ENCODE measurements at regions not wholly inside any gene's neighbourhood (a gene's known extent, or its start where the extent isn't known, plus 50 kb on each side); places are given as distances from the start of the nearest gene placed in this dataset.

DNA sequence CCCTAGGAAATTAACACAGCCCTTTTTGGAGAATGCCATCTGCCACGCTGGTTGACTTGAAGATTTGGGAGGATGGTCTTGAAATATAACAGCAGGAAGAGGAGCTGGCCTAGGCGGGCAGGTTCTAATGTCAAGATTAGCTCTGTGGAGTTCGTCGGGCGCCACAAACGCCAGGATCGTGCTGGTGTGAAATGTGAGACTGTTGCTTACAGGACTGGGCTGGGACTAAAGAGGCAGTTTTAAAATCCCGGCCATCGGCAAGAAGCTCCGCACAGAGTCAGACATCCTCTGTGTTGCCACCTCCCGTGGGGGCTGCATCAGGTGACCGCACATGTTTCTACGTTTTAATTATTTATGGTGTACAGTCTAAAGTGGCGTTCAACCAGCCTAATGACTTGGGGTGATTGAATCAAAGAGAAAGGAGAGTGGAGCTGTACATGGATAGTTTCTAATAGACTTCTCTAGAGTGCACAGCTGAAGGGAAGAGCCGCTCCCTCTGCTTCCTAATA lies 99.4 kb upstream of the BCL11A start:
- ATAC-seq (ENCODE audit: low read depth): no peak
- CTCF ChIA-PET: no interaction called here
- no peaks in the 10 kb centered on the region for H3K36me3 Mint-ChIP-seq (ENCODE audit: low read depth)
- no peaks in the 10 kb centered on the region for H3K27me3 Mint-ChIP-seq
- peaks cover under 1% of the 10 kb centered on the region for H3K9me3 Mint-ChIP-seq
- POLR2A ChIA-PET: interaction anchor here (0.6 to 0.7 kb wide), 2 partner anchors 419 to 1349 kb away, joined by 3 read pairs; no protein-coding TSS in a partner anchor
- H3K27ac Mint-ChIP-seq: no peak overlapping the region
- H3K4me3 Mint-ChIP-seq: no peak overlapping the region
- TF ChIP-seq, protein P1, sequence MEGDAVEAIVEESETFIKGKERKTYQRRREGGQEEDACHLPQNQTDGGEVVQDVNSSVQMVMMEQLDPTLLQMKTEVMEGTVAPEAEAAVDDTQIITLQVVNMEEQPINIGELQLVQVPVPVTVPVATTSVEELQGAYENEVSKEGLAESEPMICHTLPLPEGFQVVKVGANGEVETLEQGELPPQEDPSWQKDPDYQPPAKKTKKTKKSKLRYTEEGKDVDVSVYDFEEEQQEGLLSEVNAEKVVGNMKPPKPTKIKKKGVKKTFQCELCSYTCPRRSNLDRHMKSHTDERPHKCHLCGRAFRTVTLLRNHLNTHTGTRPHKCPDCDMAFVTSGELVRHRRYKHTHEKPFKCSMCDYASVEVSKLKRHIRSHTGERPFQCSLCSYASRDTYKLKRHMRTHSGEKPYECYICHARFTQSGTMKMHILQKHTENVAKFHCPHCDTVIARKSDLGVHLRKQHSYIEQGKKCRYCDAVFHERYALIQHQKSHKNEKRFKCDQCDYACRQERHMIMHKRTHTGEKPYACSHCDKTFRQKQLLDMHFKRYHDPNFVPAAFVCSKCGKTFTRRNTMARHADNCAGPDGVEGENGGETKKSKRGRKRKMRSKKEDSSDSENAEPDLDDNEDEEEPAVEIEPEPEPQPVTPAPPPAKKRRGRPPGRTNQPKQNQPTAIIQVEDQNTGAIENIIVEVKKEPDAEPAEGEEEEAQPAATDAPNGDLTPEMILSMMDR (IDR thresholded peaks at IDR 0.05): no peak
- intact Hi-C loops (cut with micrococcal nuclease): no loop called here
- no peak for DNase-seq
- peaks cover 12% of the 10 kb centered on the region for H3K4me1 Mint-ChIP-seq

- CTCF ChIA-PET: interaction anchor here (1.0 to 2.0 kb wide), 2 partner anchors 14 to 17 kb away, joined by 3 to 5 read pairs; no protein-coding TSS in a partner anchor
- DNase-seq (no peak), ATAC-seq (ENCODE audit: low read depth) (no peak)
- peaks cover 7% of the 10 kb centered on the region for H3K9me3 Mint-ChIP-seq
- no peak overlapping the region for H3K4me3 Mint-ChIP-seq
- H3K27ac Mint-ChIP-seq: peak overlapping the region; percentile 1
- no peaks in the 10 kb centered on the region for H3K27me3 Mint-ChIP-seq
- H3K4me1 Mint-ChIP-seq: peaks cover 42% of the 10 kb centered on the region
- POLR2A ChIA-PET: interaction anchor here (0.6 kb wide), 1 partner anchor 486 kb away, joined by 3 read pairs; no protein-coding TSS in a partner anchor
- H3K36me3 Mint-ChIP-seq (ENCODE audit: low read depth): no peaks in the 10 kb centered on the region
- intact Hi-C loops (cut with micrococcal nuclease): no loop called here
- TF ChIP-seq, protein P1 (IDR thresholded peaks at IDR 0.05): no peak
Observed at GRCh38 chr2:60657673-60658072, 98.4 kb upstream of the PAPOLG start.

- CTCF ChIA-PET: interaction anchor here (1.2 kb wide), 1 partner anchor 15 kb away, joined by 3 read pairs; no protein-coding TSS in a partner anchor
- no peak for DNase-seq
- POLR2A ChIA-PET: no interaction called here
- Mint-ChIP-seq H3K27ac (peak overlapping the region; percentile 20), H3K4me3 (no peak overlapping the region), H3K9me3 (peaks cover 11% of the 10 kb centered on the region), H3K27me3 (no peaks in the 10 kb centered on the region), H3K4me1 (peaks cover 55% of the 10 kb centered on the region), H3K36me3 (ENCODE audit: low read depth) (no peaks in the 10 kb centered on the region)
- TF ChIP-seq, protein P1 (IDR thresholded peaks at IDR 0.05): no peak
- intact Hi-C loops (cut with micrococcal nuclease): no loop called here
- ATAC-seq (ENCODE audit: low read depth): no peak
Observed at GRCh38 chr2:60659026-60659425, 97.0 kb upstream of the PAPOLG start.

- intact Hi-C loops (cut with micrococcal nuclease): no loop called here
- DNase-seq: no peak
- Mint-ChIP-seq H3K27ac (peak overlapping the region; percentile 87), H3K4me1 (peaks cover 61% of the 10 kb centered on the region), H3K36me3 (ENCODE audit: low read depth) (no peaks in the 10 kb centered on the region), H3K4me3 (peak overlapping the region; percentile 64), H3K9me3 (peaks cover 16% of the 10 kb centered on the region), H3K27me3 (no peaks in the 10 kb centered on the region)
- POLR2A ChIA-PET: interaction anchor here (0.5 to 1.8 kb wide), 3 partner anchors 11 to 215 kb away, joined by 3 to 5 read pairs (median 5); no protein-coding TSS in a partner anchor
- TF ChIP-seq, protein P1 (IDR thresholded peaks at IDR 0.05): no peak
- peak; percentile 47 for ATAC-seq (ENCODE audit: low read depth)
- CTCF ChIA-PET: interaction anchor here (0.9 to 1.6 kb wide), 2 partner anchors 14 to 18 kb away, joined by 3 to 4 read pairs; no protein-coding TSS in a partner anchor
Observed at GRCh38 chr2:60661073-60661738, 94.9 kb upstream of the PAPOLG start.

DNA sequence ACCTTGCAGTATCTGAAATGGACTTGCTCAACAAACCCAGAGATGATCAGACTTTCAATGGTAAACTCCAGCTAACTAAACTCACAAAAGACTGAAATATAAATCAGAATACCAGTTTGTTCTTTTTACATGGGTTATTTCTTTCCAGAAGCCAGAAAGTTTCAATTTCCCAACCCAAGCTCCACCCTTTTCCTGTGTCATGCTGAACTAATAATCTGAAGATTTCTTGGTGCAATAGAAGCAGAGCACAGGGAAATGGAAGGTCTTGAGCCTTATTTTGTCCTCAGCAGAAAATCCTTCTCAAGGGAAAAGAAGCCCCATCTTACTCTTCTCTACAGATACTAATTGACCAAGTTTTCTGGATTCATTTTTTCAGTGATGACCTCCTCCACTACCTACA lies 93.3 kb upstream of the PAPOLG start:
- CTCF ChIA-PET: interaction anchor here (0.7 to 1.0 kb wide), 2 partner anchors 12 to 14 kb away, joined by 3 to 5 read pairs; no protein-coding TSS in a partner anchor
- peak overlapping the region; percentile 19 for H3K27ac Mint-ChIP-seq

More for the DNA sequence above, 93.3 kb upstream of the PAPOLG start:
- Mint-ChIP-seq H3K36me3 (ENCODE audit: low read depth) (no peaks in the 10 kb centered on the region), H3K4me3 (peak overlapping the region; percentile 8), H3K27me3 (no peaks in the 10 kb centered on the region), H3K4me1 (peaks cover 56% of the 10 kb centered on the region), H3K9me3 (peaks cover 16% of the 10 kb centered on the region)
- DNase-seq (no peak), ATAC-seq (ENCODE audit: low read depth) (no peak)
- TF ChIP-seq, protein P1 (IDR thresholded peaks at IDR 0.05): no peak
- intact Hi-C loops (cut with micrococcal nuclease): no loop called here
- POLR2A ChIA-PET: interaction anchor here (1.8 kb wide), 1 partner anchor 12 kb away, joined by 5 read pairs; no protein-coding TSS in a partner anchor
